Posterior cingulate gyrus (tissue), 11 donors: ENCODE measurements at regions not wholly inside any gene's neighbourhood (a gene's known extent, or its start where the extent isn't known, plus 50 kb on each side); places are given as distances from the start of the nearest gene placed in this dataset.
"Not testable (repeated sequence)": the region's sequence is repeated elsewhere in the genome, so short reads cannot be mapped to it uniquely, and the experiment has no call there.

Source experiments
- DNase-seq, 10 donors: peaks; one replicate each; pipeline versions ENCODE4 v3.0.0 to v3.0.0-alpha.2; 2020 to 2021; ENCODE audit warnings: mixed read lengths in 3 of 10
- intact Hi-C: fragments of 100-400 bp; cut with DNase I; formaldehyde crosslinking; loops from one replicate; pipeline ENCODE4 v1.15.1; 2023

- no peak for DNase-seq
- intact Hi-C loops = no loop called here
These were observed 109.4 kb upstream of the SMAD3 start for GRCh38 chr15:66955871-66956585.

GRCh38 chr15:66956672-66957430 is 108.6 kb upstream of the SMAD3 start:
- intact Hi-C loops = no loop called here
- no peak for DNase-seq

- intact Hi-C loops = no loop called here
- no peak for DNase-seq
These were observed 108.0 kb upstream of the SMAD3 start for GRCh38 chr15:66957431-66957720.

- DNase-seq = no peak
- intact Hi-C loops = no loop called here
These were observed 106.3 kb upstream of the SMAD3 start for GRCh38 chr15:66959066-66959465.

GRCh38 chr15:66959875-66960274 is 105.5 kb upstream of the SMAD3 start:
- no peak for DNase-seq
- intact Hi-C loops = no loop called here

GRCh38 chr15:66960519-66960918 is 104.9 kb upstream of the SMAD3 start:
- intact Hi-C loops = no loop called here

GRCh38 chr15:66961407-66961884 is 104.0 kb upstream of the SMAD3 start:
- intact Hi-C loops = no loop called here
- DNase-seq = no peak

More at GRCh38 chr15:66960519-66960918, 104.9 kb upstream of the SMAD3 start:
- DNase-seq = no peak

- DNase-seq = no peak
- intact Hi-C loops = no loop called here
These were observed 103.5 kb upstream of the SMAD3 start for GRCh38 chr15:66961901-66962300.

- intact Hi-C loops = no loop called here
- no peak for DNase-seq
These were observed 102.9 kb upstream of the SMAD3 start for GRCh38 chr15:66962522-66962921.

- no peak for DNase-seq
- intact Hi-C loops = no loop called here
These were observed 102.3 kb upstream of the SMAD3 start for GRCh38 chr15:66963084-66963483.

GRCh38 chr15:66963710-66964109 is 101.7 kb upstream of the SMAD3 start:
- intact Hi-C loops = no loop called here

GRCh38 chr15:66964111-66964738 is 101.2 kb upstream of the SMAD3 start:
- intact Hi-C loops = no loop called here
- no peak for DNase-seq

More at GRCh38 chr15:66963710-66964109, 101.7 kb upstream of the SMAD3 start:
- DNase-seq = no peak

GRCh38 chr15:66964791-66965190 is 100.6 kb upstream of the SMAD3 start:
- DNase-seq = no peak
- intact Hi-C loops = no loop called here

- DNase-seq = no peak
- intact Hi-C loops = no loop called here
These were observed 100.1 kb upstream of the SMAD3 start for GRCh38 chr15:66965201-66965900.

GRCh38 chr15:66966256-66966655 is 99.1 kb upstream of the SMAD3 start:
- intact Hi-C loops = no loop called here

GRCh38 chr15:66968806-66969596 is 96.4 kb upstream of the SMAD3 start:
- no peak for DNase-seq
- intact Hi-C loops = no loop called here

More at GRCh38 chr15:66966256-66966655, 99.1 kb upstream of the SMAD3 start:
- no peak for DNase-seq

GRCh38 chr15:66974131-66974530 is 91.3 kb upstream of the SMAD3 start:
- not testable (repeated sequence) for DNase-seq

GRCh38 chr15:66976106-66976640 is 89.2 kb upstream of the SMAD3 start:
- DNase-seq, intact Hi-C loops: not testable (repeated sequence)

More at GRCh38 chr15:66974131-66974530, 91.3 kb upstream of the SMAD3 start:
- intact Hi-C loops = not testable (repeated sequence)

- intact Hi-C loops, DNase-seq: not testable (repeated sequence)
These were observed 85.1 kb upstream of the SMAD3 start for GRCh38 chr15:66980326-66980725.

GRCh38 chr15:66981771-66982170 is 83.6 kb upstream of the SMAD3 start:
- no peak for DNase-seq
- intact Hi-C loops = no loop called here
